B cell (primary cell): ENCODE measurements at regions not wholly inside any gene's neighbourhood (a gene's known extent, or its start where the extent isn't known, plus 50 kb on each side); places are given as distances from the start of the nearest gene placed in this dataset.

Source experiments
- ATAC-seq: fragments of 200-7000 bp; cut with Tn5 transposase; one replicate; pipeline ENCODE4 v1.10.0; 2021; ENCODE audit warnings: low read depth, mild to moderate bottlenecking, moderate number of reproducible peaks, moderate library complexity
- CTCF ChIA-PET: fragments of 350-600 bp; sonication (Branson Sonifier 250); formaldehyde crosslinking; loops from one replicate; lab custom pipeline; 2021; ENCODE audit warnings: antibody characterized with exemption, inconsistent platforms; lab: Charles Lee
- POLR2A ChIA-PET: fragments of 350-600 bp; sonication (Branson Sonifier 250); formaldehyde crosslinking; loops from one replicate; lab custom pipeline; 2021; ENCODE audit warnings: antibody characterized with exemption; lab: Charles Lee
- DNase-seq: peaks from one replicate; pipeline ENCODE4 v3.0.0; 2013
- H2AFZ ChIP-seq: 2 replicates; pipeline ENCODE4 v1.6.1; 2012; ENCODE audit warnings: mild to moderate bottlenecking, low read depth, low read length; ENCODE audit not compliant: insufficient read depth, poor library complexity, severe bottlenecking
- H3K27ac ChIP-seq, 2 donors: 1 replicate in 1 of 2; 2 replicates in 1 of 2; pipeline ENCODE4 v1.5.1; 2012 to 2013; ENCODE audit warnings: low read length in 2 of 2, mild to moderate bottlenecking in 2 of 2, moderate library complexity in 1 of 2
- H3K27me3 ChIP-seq, 4 experiments: fragments of 200-600 bp in 1 of 4; sonication (generic) in 1 of 4; replicated peaks in 1 of 4; 1 replicate in 2 of 4; 2 replicates in 2 of 4; pipeline versions ENCODE4 v1.6.1 to v1.7.0; 2013 to 2016; ENCODE audit warnings: low read length in 3 of 4, mild to moderate bottlenecking in 2 of 4, mixed read lengths in 1 of 4, moderate library complexity in 1 of 4; ENCODE audit not compliant: insufficient read depth in 4 of 4, control insufficient read depth in 3 of 4; ENCODE audit errors: control extremely low read depth in 1 of 4
- H3K36me3 ChIP-seq, 2 experiments: replicated peaks in 1 of 2; 1 replicate in 1 of 2; 2 replicates in 1 of 2; pipeline versions ENCODE4 v1.6.1 to v1.7.1; 2013; ENCODE audit warnings: low read length in 1 of 2; ENCODE audit not compliant: insufficient read depth in 2 of 2, control insufficient read depth in 1 of 2; ENCODE audit errors: control extremely low read depth in 1 of 2, extremely low read depth in 1 of 2
- H3K4me1 ChIP-seq, 2 donors: fragments of 200-600 bp in 1 of 2; sonication (generic) in 1 of 2; 1 replicate in 1 of 2; 2 replicates in 1 of 2; pipeline versions ENCODE4 v1.5.1 to v1.6.1; 2013 to 2017; ENCODE audit warnings: low read length in 2 of 2; ENCODE audit not compliant: control insufficient read depth in 2 of 2, insufficient read depth in 2 of 2
- H3K4me2 ChIP-seq: replicated peaks from 2 replicates; pipeline ENCODE3; 2012; ENCODE audit warnings: mild to moderate bottlenecking, low read depth, low read length; ENCODE audit not compliant: poor library complexity, severe bottlenecking
- H3K4me3 ChIP-seq, 5 experiments: fragments of 200-600 bp in 1 of 5; sonication (generic) in 1 of 5; 1 replicate in 3 of 5; 2 replicates in 2 of 5; pipeline versions ENCODE4 v1.5.1 to v1.7.0; 2011 to 2016; ENCODE audit warnings: low read length in 4 of 5, mild to moderate bottlenecking in 4 of 5, low read depth in 2 of 5, control low read depth in 1 of 5, moderate library complexity in 1 of 5; ENCODE audit not compliant: insufficient read depth in 1 of 5; ENCODE audit errors: control extremely low read depth in 1 of 5, extremely low read depth in 1 of 5
- H3K79me2 ChIP-seq: fragments of 200-600 bp; sonication (generic); one replicate; pipeline ENCODE4 v1.6.0; 2016; ENCODE audit warnings: low read length; ENCODE audit not compliant: control insufficient read depth, insufficient read depth
- H3K9ac ChIP-seq: fragments of 200-600 bp; sonication (generic); 2 replicates; pipeline ENCODE4 v1.6.1; 2017; ENCODE audit warnings: mild to moderate bottlenecking, low read length, moderate library complexity
- H3K9me3 ChIP-seq, 3 donors: one replicate each; pipeline versions ENCODE4 v1.6.1 to v1.7.1; 2013; ENCODE audit warnings: low read length in 2 of 3; ENCODE audit not compliant: control insufficient read depth in 2 of 3, insufficient read depth in 1 of 3; ENCODE audit errors: control extremely low read depth in 1 of 3
- H4K20me1 ChIP-seq: 2 replicates; pipeline ENCODE4 v1.6.0; 2012; ENCODE audit warnings: mild to moderate bottlenecking, low read length; ENCODE audit not compliant: insufficient read depth, control insufficient read depth, poor library complexity, severe bottlenecking
- H3K27ac Mint-ChIP-seq: one replicate; pipeline ENCODE4 v1.8.0; 2021; ENCODE audit warnings: mixed read lengths
- H3K27me3 Mint-ChIP-seq: one replicate; pipeline ENCODE4 v1.8.0; 2021; ENCODE audit warnings: mixed read lengths
- H3K4me1 Mint-ChIP-seq: one replicate; pipeline ENCODE4 v1.8.0; 2021; ENCODE audit warnings: mixed read lengths
- H3K4me3 Mint-ChIP-seq: one replicate; pipeline ENCODE4 v1.8.0; 2021; ENCODE audit warnings: mixed read lengths
- H3K9me3 Mint-ChIP-seq: one replicate; pipeline ENCODE4 v1.8.0; 2022; ENCODE audit warnings: mixed read lengths; ENCODE audit not compliant: insufficient read depth
- EZH2 ChIP-seq: IDR thresholded peaks from 2 replicates; pipeline ENCODE4 v1.6.1; 2012; ENCODE audit warnings: borderline replicate concordance, low read depth, mild to moderate bottlenecking, moderate library complexity, low read length; ENCODE audit not compliant: insufficient read depth, poor library complexity, severe bottlenecking
- WGBS: methylation state at CpG from one replicate; pipeline ENCODE4 v1.1.5; 2013; ENCODE audit warnings: missing lambda C conversion rate; ENCODE audit not compliant: insufficient coverage; 5-methylcytosine and 5-hydroxymethylcytosine counted together
- intact Hi-C: fragments of 100-400 bp; cut with micrococcal nuclease; formaldehyde crosslinking; loops from one replicate; pipeline ENCODE4 v1.10.0; 2022
- TF ChIP-seq, protein P1 (sequence below): fragments of 200-600 bp; IDR thresholded peaks from one replicate; pipeline ENCODE4 v1.8.0; 2022; ENCODE audit warnings: antibody characterized with exemption, mild to moderate bottlenecking

- H3K4me3 ChIP-seq: no peak overlapping the region
- H3K27ac Mint-ChIP-seq: no peak overlapping the region
- peaks cover 10% of the 10 kb centered on the region for H3K9me3 Mint-ChIP-seq
- no peaks in the 10 kb centered on the region for H3K4me1 ChIP-seq
- no peak overlapping the region for H3K9ac ChIP-seq
- H3K36me3 ChIP-seq: no peaks in the 10 kb centered on the region
- no peaks in the 10 kb centered on the region for H3K27me3 Mint-ChIP-seq
- intact Hi-C loops: no loop called here
- H2AFZ ChIP-seq: no peak overlapping the region
- no peaks in the 10 kb centered on the region for H3K4me1 Mint-ChIP-seq
- H3K4me2 ChIP-seq: no peak overlapping the region
- no peak for TF ChIP-seq EZH2
- TF ChIP-seq, protein P1, sequence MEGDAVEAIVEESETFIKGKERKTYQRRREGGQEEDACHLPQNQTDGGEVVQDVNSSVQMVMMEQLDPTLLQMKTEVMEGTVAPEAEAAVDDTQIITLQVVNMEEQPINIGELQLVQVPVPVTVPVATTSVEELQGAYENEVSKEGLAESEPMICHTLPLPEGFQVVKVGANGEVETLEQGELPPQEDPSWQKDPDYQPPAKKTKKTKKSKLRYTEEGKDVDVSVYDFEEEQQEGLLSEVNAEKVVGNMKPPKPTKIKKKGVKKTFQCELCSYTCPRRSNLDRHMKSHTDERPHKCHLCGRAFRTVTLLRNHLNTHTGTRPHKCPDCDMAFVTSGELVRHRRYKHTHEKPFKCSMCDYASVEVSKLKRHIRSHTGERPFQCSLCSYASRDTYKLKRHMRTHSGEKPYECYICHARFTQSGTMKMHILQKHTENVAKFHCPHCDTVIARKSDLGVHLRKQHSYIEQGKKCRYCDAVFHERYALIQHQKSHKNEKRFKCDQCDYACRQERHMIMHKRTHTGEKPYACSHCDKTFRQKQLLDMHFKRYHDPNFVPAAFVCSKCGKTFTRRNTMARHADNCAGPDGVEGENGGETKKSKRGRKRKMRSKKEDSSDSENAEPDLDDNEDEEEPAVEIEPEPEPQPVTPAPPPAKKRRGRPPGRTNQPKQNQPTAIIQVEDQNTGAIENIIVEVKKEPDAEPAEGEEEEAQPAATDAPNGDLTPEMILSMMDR: no peak
- no peak for ATAC-seq
- DNase-seq: no peak
- 80% methylated on average over 1 of the region's 3 CpGs for WGBS
- ChIA-PET POLR2A (no interaction called here), CTCF (no interaction called here)
- H4K20me1 ChIP-seq: no peaks in the 10 kb centered on the region
- no peaks in the 10 kb centered on the region for H3K27me3 ChIP-seq
- no peaks in the 10 kb centered on the region for H3K9me3 ChIP-seq
- H3K27ac ChIP-seq: no peak overlapping the region
- H3K79me2 ChIP-seq: no peaks in the 10 kb centered on the region
- H3K4me3 Mint-ChIP-seq: no peak overlapping the region
Observed at GRCh38 chr5:115394531-115394930, 98.1 kb upstream of the CCDC112 start.

DNA sequence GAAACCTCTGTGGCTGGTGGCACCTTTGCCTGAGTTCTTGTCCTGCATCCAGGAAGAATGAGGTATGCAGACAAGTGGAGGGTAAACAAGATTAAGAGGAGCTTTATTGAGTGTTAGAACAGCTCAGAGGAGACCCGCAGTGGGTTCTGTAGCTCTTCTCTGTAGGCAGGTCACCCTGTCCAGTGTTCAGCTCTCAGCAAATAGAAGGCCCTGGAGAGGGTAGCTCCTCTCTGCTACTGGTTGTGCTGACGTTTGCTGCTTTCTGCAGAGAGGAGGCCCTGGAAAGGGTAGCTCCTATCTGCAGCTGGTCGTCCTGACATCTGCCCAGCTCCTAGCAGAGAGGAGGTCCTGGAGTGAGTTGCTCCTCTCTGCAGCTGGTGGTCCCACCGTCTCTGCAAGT, 96.8 kb upstream of the CCDC112 start:
- intact Hi-C loops: no loop called here

More for the DNA sequence above, 96.8 kb upstream of the CCDC112 start:
- H3K9me3 ChIP-seq: no peaks in the 10 kb centered on the region
- H3K79me2 ChIP-seq: no peaks in the 10 kb centered on the region
- TF ChIP-seq EZH2: no peak
- TF ChIP-seq, protein P1: no peak
- ATAC-seq (no peak), DNase-seq (no peak)
- H3K27ac Mint-ChIP-seq: no peak overlapping the region
- H3K36me3 ChIP-seq: no peaks in the 10 kb centered on the region
- H3K4me2 ChIP-seq: no peak overlapping the region
- H3K4me3 ChIP-seq: no peak overlapping the region
- H3K27ac ChIP-seq: no peak overlapping the region
- no peaks in the 10 kb centered on the region for H3K27me3 ChIP-seq
- no peak overlapping the region for H3K9ac ChIP-seq
- ChIA-PET CTCF (interaction anchor here (1.6 kb wide), 1 partner anchor 10 kb away, joined by 3 read pairs; no protein-coding TSS in a partner anchor), POLR2A (no interaction called here)
- H3K9me3 Mint-ChIP-seq: peaks cover 6% of the 10 kb centered on the region
- no peaks in the 10 kb centered on the region for H3K4me1 Mint-ChIP-seq
- no peaks in the 10 kb centered on the region for H3K4me1 ChIP-seq
- H3K27me3 Mint-ChIP-seq: no peaks in the 10 kb centered on the region
- H2AFZ ChIP-seq: no peak overlapping the region
- H4K20me1 ChIP-seq: no peaks in the 10 kb centered on the region
- WGBS: 73% methylated on average over 4 of the region's 4 CpGs
- H3K4me3 Mint-ChIP-seq: no peak overlapping the region
